Cardiac muscle cell (in vitro differentiated cells and primary cell): ENCODE measurements at regions not wholly inside any gene's neighbourhood (a gene's known extent, or its start where the extent isn't known, plus 50 kb on each side); places are given as distances from the start of the nearest gene placed in this dataset.
A peak's percentile ranks its signal among the peaks of the same experiment; 100 is the strongest.

Experiments
- DNase-seq, 2 donors: peaks; one replicate each; pipeline versions ENCODE4 v3.0.0 to v3.0.0-alpha.2; 2010 to 2017; ENCODE audit warnings: low read depth in 1 of 2, low spot score in 1 of 2
- H3K27ac ChIP-seq: fragments of 200-600 bp; sonication (generic); 2 replicates; pipeline ENCODE4 v1.5.1; 2016
- H3K27me3 ChIP-seq: fragments of 200-600 bp; sonication (generic); 2 replicates; pipeline ENCODE4 v1.6.0; 2016; ENCODE audit warnings: control low read depth
- H3K36me3 ChIP-seq: fragments of 200-600 bp; sonication (generic); 2 replicates; pipeline ENCODE4 v1.5.1; 2016; ENCODE audit warnings: control low read depth
- H3K4me1 ChIP-seq: fragments of 200-600 bp; sonication (generic); 2 replicates; pipeline ENCODE4 v1.8.1; 2017; ENCODE audit warnings: low read depth, mild to moderate bottlenecking, mixed run types
- H3K4me3 ChIP-seq: fragments of 200-600 bp; sonication (generic); 2 replicates; pipeline ENCODE4 v1.5.1; 2016; ENCODE audit warnings: mild to moderate bottlenecking
- H3K9me3 ChIP-seq: fragments of 200-600 bp; sonication (generic); 2 replicates; pipeline ENCODE4 v1.5.1; 2017; ENCODE audit warnings: low read depth, mild to moderate bottlenecking, control low read depth
- CTCF ChIP-seq: IDR thresholded peaks from 2 replicates; pipeline ENCODE4 v1.5.1; 2012; ENCODE audit warnings: low read depth, mild to moderate bottlenecking, low read length

GRCh38 chr10:118505363-118505762 is 90.1 kb downstream of the PRLHR start:
- no peak for TF ChIP-seq CTCF
- no peak for DNase-seq
- H3K36me3 ChIP-seq: no peaks in the 10 kb centered on the region
- H3K9me3 ChIP-seq: no peaks in the 10 kb centered on the region
- no peaks in the 10 kb centered on the region for H3K27me3 ChIP-seq
- H3K27ac ChIP-seq: no peak overlapping the region
- no peaks in the 10 kb centered on the region for H3K4me1 ChIP-seq
- no peak overlapping the region for H3K4me3 ChIP-seq

GRCh38 chr10:118504467-118505205 is 90.8 kb downstream of the PRLHR start:
- no peaks in the 10 kb centered on the region for H3K9me3 ChIP-seq
- no peak overlapping the region for H3K27ac ChIP-seq
- no peaks in the 10 kb centered on the region for H3K27me3 ChIP-seq
- H3K4me3 ChIP-seq: no peak overlapping the region
- no peaks in the 10 kb centered on the region for H3K36me3 ChIP-seq
- TF ChIP-seq CTCF: no peak
- H3K4me1 ChIP-seq: no peaks in the 10 kb centered on the region
- DNase-seq: peak in 1 of 2 donors; percentile 79

GRCh38 chr10:118504044-118504443 is 91.4 kb downstream of the PRLHR start:
- TF ChIP-seq CTCF: no peak
- no peak overlapping the region for H3K27ac ChIP-seq

GRCh38 chr10:118503192-118503591 is 92.3 kb downstream of the PRLHR start:
- no peak for DNase-seq
- Histone ChIP-seq H3K9me3 (no peaks in the 10 kb centered on the region), H3K4me1 (no peaks in the 10 kb centered on the region), H3K27me3 (no peaks in the 10 kb centered on the region), H3K27ac (no peak overlapping the region), H3K36me3 (no peaks in the 10 kb centered on the region), H3K4me3 (no peak overlapping the region)
- no peak for TF ChIP-seq CTCF

More at GRCh38 chr10:118504044-118504443, 91.4 kb downstream of the PRLHR start:
- H3K36me3 ChIP-seq: no peaks in the 10 kb centered on the region
- no peaks in the 10 kb centered on the region for H3K4me1 ChIP-seq
- no peak overlapping the region for H3K4me3 ChIP-seq
- no peak for DNase-seq
- H3K27me3 ChIP-seq: no peaks in the 10 kb centered on the region
- no peaks in the 10 kb centered on the region for H3K9me3 ChIP-seq

- Histone ChIP-seq H3K4me1 (no peaks in the 10 kb centered on the region), H3K27me3 (no peaks in the 10 kb centered on the region), H3K4me3 (no peak overlapping the region), H3K36me3 (no peaks in the 10 kb centered on the region), H3K9me3 (no peaks in the 10 kb centered on the region), H3K27ac (no peak overlapping the region)
- peak in 1 of 2 donors; percentile 87 for DNase-seq
- TF ChIP-seq CTCF: no peak
Measured at GRCh38 chr10:118501637-118502440, 93.6 kb downstream of the PRLHR start.
